IMR-90 (cell line): ENCODE measurements at regions not wholly inside any gene's neighbourhood (a gene's known extent, or its start where the extent isn't known, plus 50 kb on each side); places are given as distances from the start of the nearest gene placed in this dataset.

Source experiments
- ELK1 ChIP-seq: fragments of 150-350 bp; IDR thresholded peaks from 2 replicates; pipeline ENCODE4 v1.6.1; 2016; ENCODE audit warnings: low read depth, mild to moderate bottlenecking, low read length, moderate library complexity, borderline replicate concordance
- FOS ChIP-seq: fragments of 150-350 bp; IDR thresholded peaks from 2 replicates; pipeline ENCODE4 v1.6.1; 2016; ENCODE audit warnings: low read depth, low read length
- MAZ ChIP-seq: IDR thresholded peaks from 2 replicates; pipeline ENCODE4 v1.6.1; 2012; ENCODE audit warnings: low read depth, mild to moderate bottlenecking, low read length, improper control_type of control experiment, moderate library complexity, borderline replicate concordance
- POLR2A ChIP-seq: IDR thresholded peaks from 2 replicates; pipeline ENCODE4 v1.6.1; 2012; ENCODE audit warnings: mild to moderate bottlenecking, low read depth, low read length
- RFX5 ChIP-seq: IDR thresholded peaks from 2 replicates; pipeline ENCODE4 v1.8.0; 2012; ENCODE audit warnings: low read depth, mild to moderate bottlenecking, low read length, moderate library complexity
- TF ChIP-seq, protein P1 (sequence below): conservative IDR thresholded peaks from 2 replicates; pipeline ENCODE4 v1.5.1; 2012; ENCODE audit warnings: mild to moderate bottlenecking, low read depth, low read length, improper control_type of control experiment
- TF ChIP-seq, protein P2 (sequence below): fragments of 150-350 bp; IDR thresholded peaks from 2 replicates; pipeline ENCODE4 v1.6.1; 2017; ENCODE audit warnings: mild to moderate bottlenecking, antibody characterized with exemption, low read length, low read depth

DNA sequence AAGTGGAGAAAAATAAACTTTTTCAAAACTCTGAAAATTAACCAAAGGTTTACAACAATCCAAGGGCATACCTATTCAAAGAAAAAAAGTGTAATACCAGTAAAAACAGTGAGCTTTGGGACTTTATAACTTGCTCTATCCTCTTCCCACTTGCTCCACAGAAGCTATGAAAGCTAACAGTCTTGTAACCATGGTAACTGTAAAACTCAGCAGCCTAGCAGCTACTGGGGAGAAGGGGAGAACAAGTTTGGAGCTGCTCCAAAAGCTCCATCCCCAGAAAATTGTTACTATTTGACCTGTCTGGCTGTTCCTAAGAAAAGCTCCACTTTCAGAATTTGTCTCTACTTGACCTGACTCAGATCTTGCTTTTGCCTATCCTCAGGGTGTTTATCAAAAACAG lies 191.5 kb downstream of the OTUD1 start:
- no peak for TF ChIP-seq MAZ
- TF ChIP-seq, protein P1, sequence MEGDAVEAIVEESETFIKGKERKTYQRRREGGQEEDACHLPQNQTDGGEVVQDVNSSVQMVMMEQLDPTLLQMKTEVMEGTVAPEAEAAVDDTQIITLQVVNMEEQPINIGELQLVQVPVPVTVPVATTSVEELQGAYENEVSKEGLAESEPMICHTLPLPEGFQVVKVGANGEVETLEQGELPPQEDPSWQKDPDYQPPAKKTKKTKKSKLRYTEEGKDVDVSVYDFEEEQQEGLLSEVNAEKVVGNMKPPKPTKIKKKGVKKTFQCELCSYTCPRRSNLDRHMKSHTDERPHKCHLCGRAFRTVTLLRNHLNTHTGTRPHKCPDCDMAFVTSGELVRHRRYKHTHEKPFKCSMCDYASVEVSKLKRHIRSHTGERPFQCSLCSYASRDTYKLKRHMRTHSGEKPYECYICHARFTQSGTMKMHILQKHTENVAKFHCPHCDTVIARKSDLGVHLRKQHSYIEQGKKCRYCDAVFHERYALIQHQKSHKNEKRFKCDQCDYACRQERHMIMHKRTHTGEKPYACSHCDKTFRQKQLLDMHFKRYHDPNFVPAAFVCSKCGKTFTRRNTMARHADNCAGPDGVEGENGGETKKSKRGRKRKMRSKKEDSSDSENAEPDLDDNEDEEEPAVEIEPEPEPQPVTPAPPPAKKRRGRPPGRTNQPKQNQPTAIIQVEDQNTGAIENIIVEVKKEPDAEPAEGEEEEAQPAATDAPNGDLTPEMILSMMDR, result no peak
- TF ChIP-seq, protein P2, sequence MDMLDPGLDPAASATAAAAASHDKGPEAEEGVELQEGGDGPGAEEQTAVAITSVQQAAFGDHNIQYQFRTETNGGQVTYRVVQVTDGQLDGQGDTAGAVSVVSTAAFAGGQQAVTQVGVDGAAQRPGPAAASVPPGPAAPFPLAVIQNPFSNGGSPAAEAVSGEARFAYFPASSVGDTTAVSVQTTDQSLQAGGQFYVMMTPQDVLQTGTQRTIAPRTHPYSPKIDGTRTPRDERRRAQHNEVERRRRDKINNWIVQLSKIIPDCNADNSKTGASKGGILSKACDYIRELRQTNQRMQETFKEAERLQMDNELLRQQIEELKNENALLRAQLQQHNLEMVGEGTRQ, result no peak
- no peak for TF ChIP-seq POLR2A
- TF ChIP-seq FOS, result no peak
- no peak for TF ChIP-seq RFX5
- no peak for TF ChIP-seq ELK1
